ENCODE measurements at regions not wholly inside any gene's neighbourhood (a gene's known extent, or its start where the extent isn't known, plus 50 kb on each side); places are given as distances from the start of the nearest gene placed in this dataset.

GRCh38 chr4:33063241-33063640 lies 2343.1 kb downstream of the PCDH7 start:
- Histone ChIP-seq H3K4me3 (ENCODE audit: low read length) (no peak overlapping the region), H3K9me3 (ENCODE audit: control insufficient read depth, low read length) (no peaks in the 10 kb centered on the region), H3K36me3 (ENCODE audit: control insufficient read depth, insufficient read depth, low read length, severe bottlenecking) (no peaks in the 10 kb centered on the region), H3K27me3 (replicated peaks; ENCODE audit: control insufficient read depth, insufficient read depth, low read length) (no peaks in the 10 kb centered on the region), H3K4me1 (ENCODE audit: control insufficient read depth, insufficient read depth, low read length) (peaks cover 37% of the 10 kb centered on the region), H3K9ac (ENCODE audit: low read length) (peak overlapping the region; percentile 39)
- peak; percentile 66 for DNase-seq (ENCODE audit: low read depth)

GRCh38 chr4:33064238-33064637 lies 2344.1 kb downstream of the PCDH7 start:
- no peak overlapping the region for H3K9ac ChIP-seq (ENCODE audit: low read length)
- no peak for DNase-seq (ENCODE audit: low read depth)
- H3K36me3 ChIP-seq (ENCODE audit: control insufficient read depth, insufficient read depth, low read length, severe bottlenecking), result no peaks in the 10 kb centered on the region
- H3K27me3 ChIP-seq (replicated peaks; ENCODE audit: control insufficient read depth, insufficient read depth, low read length), result no peaks in the 10 kb centered on the region
- H3K4me1 ChIP-seq (ENCODE audit: control insufficient read depth, insufficient read depth, low read length), result peaks cover 37% of the 10 kb centered on the region
- no peak overlapping the region for H3K4me3 ChIP-seq (ENCODE audit: low read length)
- peaks cover 5% of the 10 kb centered on the region for H3K9me3 ChIP-seq (ENCODE audit: control insufficient read depth, low read length)

DNA sequence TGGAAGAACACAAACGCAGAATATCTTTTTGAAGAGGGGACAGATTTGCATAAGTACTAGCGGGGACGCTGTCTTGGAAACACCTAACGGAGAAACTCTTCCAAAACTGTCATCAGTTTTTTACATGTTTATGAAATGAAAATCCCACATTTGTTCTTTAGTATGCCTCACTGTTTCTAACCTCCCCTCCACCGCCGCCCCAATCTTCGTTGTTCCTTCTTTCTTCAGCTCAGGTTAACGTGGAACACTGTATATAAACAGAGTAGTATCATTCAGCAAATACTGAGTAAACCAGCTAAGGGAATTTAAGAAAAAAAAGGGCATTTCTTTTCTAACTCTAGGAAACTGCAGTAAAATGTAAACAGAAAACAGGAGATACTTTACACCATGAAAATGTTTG lies 2345.6 kb downstream of the PCDH7 start:
- no peak for DNase-seq (ENCODE audit: low read depth)
- Histone ChIP-seq H3K36me3 (ENCODE audit: control insufficient read depth, insufficient read depth, low read length, severe bottlenecking) (no peaks in the 10 kb centered on the region), H3K27me3 (replicated peaks; ENCODE audit: control insufficient read depth, insufficient read depth, low read length) (no peaks in the 10 kb centered on the region), H3K9me3 (ENCODE audit: control insufficient read depth, low read length) (peaks cover 15% of the 10 kb centered on the region), H3K4me3 (ENCODE audit: low read length) (no peak overlapping the region), H3K9ac (ENCODE audit: low read length) (no peak overlapping the region), H3K4me1 (ENCODE audit: control insufficient read depth, insufficient read depth, low read length) (peaks cover 35% of the 10 kb centered on the region)

DNA sequence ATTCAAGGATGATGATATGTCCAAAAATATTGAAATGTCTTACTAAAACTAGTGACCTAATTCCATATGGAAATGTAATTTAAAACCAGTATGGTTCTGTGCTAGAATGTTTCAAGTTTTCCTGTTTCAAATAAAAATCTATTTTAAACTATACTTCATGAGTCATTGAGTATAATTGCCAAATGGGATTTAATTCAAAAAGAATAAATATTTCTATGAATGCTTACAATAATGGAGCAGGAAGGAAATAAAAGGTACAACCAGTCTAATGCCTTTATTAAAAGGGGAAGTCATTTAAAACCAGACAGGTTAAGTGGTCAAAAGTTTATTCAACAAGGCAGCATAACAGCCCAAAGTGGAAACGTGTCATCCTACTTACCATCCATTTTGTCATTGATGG lies 2347.1 kb downstream of the PCDH7 start:
- Histone ChIP-seq H3K9ac (ENCODE audit: low read length) (no peak overlapping the region), H3K9me3 (ENCODE audit: control insufficient read depth, low read length) (peaks cover 15% of the 10 kb centered on the region), H3K27me3 (replicated peaks; ENCODE audit: control insufficient read depth, insufficient read depth, low read length) (no peaks in the 10 kb centered on the region), H3K4me3 (ENCODE audit: low read length) (peak overlapping the region; percentile 13), H3K4me1 (ENCODE audit: control insufficient read depth, insufficient read depth, low read length) (peaks cover 30% of the 10 kb centered on the region), H3K36me3 (ENCODE audit: control insufficient read depth, insufficient read depth, low read length, severe bottlenecking) (no peaks in the 10 kb centered on the region)
- peak; percentile 59 for DNase-seq (ENCODE audit: low read depth)

DNA sequence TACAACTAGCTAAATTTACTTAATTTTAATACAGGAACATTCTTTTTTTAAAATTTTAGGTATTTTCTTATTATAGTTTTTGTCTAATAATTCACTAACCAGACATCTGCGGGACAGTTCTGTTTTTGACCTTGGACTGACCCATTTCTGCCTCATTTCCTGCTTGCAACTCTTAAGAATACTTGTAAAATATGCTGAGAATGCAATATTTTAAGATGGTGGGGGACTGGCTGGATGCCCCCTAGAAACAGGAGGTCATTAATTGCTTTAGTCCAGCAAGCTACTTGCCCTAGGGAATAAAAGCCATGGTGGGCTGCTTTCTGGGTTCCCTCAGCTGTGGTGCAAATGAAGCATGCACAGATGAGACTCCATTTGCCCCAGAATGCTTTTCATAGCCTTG lies 2348.4 kb downstream of the PCDH7 start:
- H3K27me3 ChIP-seq (replicated peaks; ENCODE audit: control insufficient read depth, insufficient read depth, low read length), result no peaks in the 10 kb centered on the region
- peaks cover 33% of the 10 kb centered on the region for H3K4me1 ChIP-seq (ENCODE audit: control insufficient read depth, insufficient read depth, low read length)
- no peak overlapping the region for H3K4me3 ChIP-seq (ENCODE audit: low read length)
- H3K9ac ChIP-seq (ENCODE audit: low read length), result no peak overlapping the region
- DNase-seq (ENCODE audit: low read depth), result no peak
- no peaks in the 10 kb centered on the region for H3K36me3 ChIP-seq (ENCODE audit: control insufficient read depth, insufficient read depth, low read length, severe bottlenecking)
- H3K9me3 ChIP-seq (ENCODE audit: control insufficient read depth, low read length), result peaks cover 15% of the 10 kb centered on the region

DNA sequence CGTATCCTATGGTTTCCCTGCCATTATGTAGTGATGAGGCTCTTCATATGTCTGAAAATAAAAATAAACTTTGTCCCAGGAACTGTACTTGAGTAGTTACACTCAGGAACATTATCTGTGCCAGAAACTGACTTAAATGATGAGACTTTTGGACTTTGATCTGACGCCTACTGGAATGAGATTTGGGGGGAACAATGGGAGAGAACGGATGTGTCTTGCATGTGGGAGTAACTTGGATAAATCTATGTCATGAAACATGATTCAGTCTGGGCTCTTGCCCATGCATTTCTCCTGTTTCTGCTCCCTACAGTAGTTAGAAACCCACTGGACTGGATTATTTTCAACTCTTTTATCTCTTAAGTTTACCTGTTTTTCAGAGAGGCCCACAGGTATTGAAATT lies 2351.4 kb downstream of the PCDH7 start:
- peaks cover 44% of the 10 kb centered on the region for H3K4me1 ChIP-seq (ENCODE audit: control insufficient read depth, insufficient read depth, low read length)

DNA sequence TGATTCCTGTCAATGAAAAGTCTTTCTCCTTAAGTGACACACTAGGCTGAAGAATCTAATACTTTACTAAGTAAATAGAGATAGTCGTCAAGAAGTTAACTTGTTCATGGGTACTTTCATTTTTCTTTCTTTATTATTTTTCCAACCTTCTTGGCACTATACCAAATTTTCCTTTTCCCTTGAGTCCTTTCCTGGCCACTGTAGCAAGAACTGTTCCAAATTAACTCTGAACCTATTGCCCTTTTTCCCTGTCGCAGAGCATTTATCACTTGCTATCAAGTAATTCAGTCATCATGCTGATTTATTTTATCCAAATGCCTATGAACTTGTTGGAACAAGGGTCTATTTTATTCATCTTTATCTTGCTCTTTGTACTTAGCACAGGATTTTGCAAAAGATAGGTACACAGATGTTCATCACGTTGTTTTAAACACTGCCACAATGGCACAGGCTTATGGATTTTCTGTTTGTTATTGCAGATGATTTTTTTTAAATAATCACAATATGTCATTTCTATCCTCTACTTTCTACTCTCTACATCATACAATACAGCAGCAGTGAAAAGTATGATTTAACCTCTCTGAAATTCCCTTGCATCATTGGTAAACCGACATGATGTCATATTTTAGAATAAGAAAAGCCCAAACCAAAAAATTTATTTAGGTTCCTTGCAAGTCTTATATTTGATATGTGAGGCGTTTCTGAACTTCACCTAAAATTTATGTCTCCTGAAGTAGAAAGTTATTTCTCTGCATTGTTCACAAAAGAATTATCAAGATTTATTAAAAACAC lies 2352.3 kb downstream of the PCDH7 start:
- H3K36me3 ChIP-seq (ENCODE audit: control insufficient read depth, insufficient read depth, low read length, severe bottlenecking), result no peaks in the 10 kb centered on the region
- peak overlapping the region; percentile 67 for H3K9ac ChIP-seq (ENCODE audit: low read length)
- peaks cover 36% of the 10 kb centered on the region for H3K4me1 ChIP-seq (ENCODE audit: control insufficient read depth, insufficient read depth, low read length)
- H3K27me3 ChIP-seq (replicated peaks; ENCODE audit: control insufficient read depth, insufficient read depth, low read length), result no peaks in the 10 kb centered on the region
- peaks cover 15% of the 10 kb centered on the region for H3K9me3 ChIP-seq (ENCODE audit: control insufficient read depth, low read length)
- H3K4me3 ChIP-seq (ENCODE audit: low read length), result peak overlapping the region; percentile 7
- DNase-seq (ENCODE audit: low read depth), result no peak

More for the DNA sequence above, 2351.4 kb downstream of the PCDH7 start:
- Histone ChIP-seq H3K9ac (ENCODE audit: low read length) (peak overlapping the region; percentile 47), H3K9me3 (ENCODE audit: control insufficient read depth, low read length) (peaks cover 15% of the 10 kb centered on the region), H3K4me3 (ENCODE audit: low read length) (peak overlapping the region; percentile 43), H3K36me3 (ENCODE audit: control insufficient read depth, insufficient read depth, low read length, severe bottlenecking) (no peaks in the 10 kb centered on the region), H3K27me3 (replicated peaks; ENCODE audit: control insufficient read depth, insufficient read depth, low read length) (no peaks in the 10 kb centered on the region)
- no peak for DNase-seq (ENCODE audit: low read depth)

- peak overlapping the region; percentile 51 for H3K4me3 ChIP-seq (ENCODE audit: low read length)
- no peaks in the 10 kb centered on the region for H3K27me3 ChIP-seq (replicated peaks; ENCODE audit: control insufficient read depth, insufficient read depth, low read length)
- peaks cover 35% of the 10 kb centered on the region for H3K4me1 ChIP-seq (ENCODE audit: control insufficient read depth, insufficient read depth, low read length)
- H3K36me3 ChIP-seq (ENCODE audit: control insufficient read depth, insufficient read depth, low read length, severe bottlenecking), result no peaks in the 10 kb centered on the region
- peak; percentile 74 for DNase-seq (ENCODE audit: low read depth)
- H3K9ac ChIP-seq (ENCODE audit: low read length), result peak overlapping the region; percentile 67
- peaks cover 14% of the 10 kb centered on the region for H3K9me3 ChIP-seq (ENCODE audit: control insufficient read depth, low read length)
Measured at GRCh38 chr4:33073811-33074210, 2353.6 kb downstream of the PCDH7 start.

GRCh38 chr4:33078145-33078544 lies 2358.0 kb downstream of the PCDH7 start:
- no peak for DNase-seq (ENCODE audit: low read depth)
- H3K4me3 ChIP-seq (ENCODE audit: low read length), result no peak overlapping the region
- no peak overlapping the region for H3K9ac ChIP-seq (ENCODE audit: low read length)
- H3K27me3 ChIP-seq (replicated peaks; ENCODE audit: control insufficient read depth, insufficient read depth, low read length), result no peaks in the 10 kb centered on the region
- no peaks in the 10 kb centered on the region for H3K9me3 ChIP-seq (ENCODE audit: control insufficient read depth, low read length)
- no peaks in the 10 kb centered on the region for H3K36me3 ChIP-seq (ENCODE audit: control insufficient read depth, insufficient read depth, low read length, severe bottlenecking)
- H3K4me1 ChIP-seq (ENCODE audit: control insufficient read depth, insufficient read depth, low read length), result peaks cover 30% of the 10 kb centered on the region

- DNase-seq (ENCODE audit: low read depth), result no peak
- H3K9ac ChIP-seq (ENCODE audit: low read length), result no peak overlapping the region
- no peaks in the 10 kb centered on the region for H3K9me3 ChIP-seq (ENCODE audit: control insufficient read depth, low read length)
- H3K4me3 ChIP-seq (ENCODE audit: low read length), result no peak overlapping the region
- no peaks in the 10 kb centered on the region for H3K27me3 ChIP-seq (replicated peaks; ENCODE audit: control insufficient read depth, insufficient read depth, low read length)
- H3K4me1 ChIP-seq (ENCODE audit: control insufficient read depth, insufficient read depth, low read length), result peaks cover 18% of the 10 kb centered on the region
- no peaks in the 10 kb centered on the region for H3K36me3 ChIP-seq (ENCODE audit: control insufficient read depth, insufficient read depth, low read length, severe bottlenecking)
Measured at GRCh38 chr4:33080275-33080674, 2360.1 kb downstream of the PCDH7 start.

- H3K27me3 ChIP-seq (replicated peaks; ENCODE audit: control insufficient read depth, insufficient read depth, low read length), result no peaks in the 10 kb centered on the region
- H3K36me3 ChIP-seq (ENCODE audit: control insufficient read depth, insufficient read depth, low read length, severe bottlenecking), result no peaks in the 10 kb centered on the region
- H3K4me3 ChIP-seq (ENCODE audit: low read length), result peak overlapping the region; percentile 49
- peak overlapping the region; percentile 63 for H3K9ac ChIP-seq (ENCODE audit: low read length)
- H3K9me3 ChIP-seq (ENCODE audit: control insufficient read depth, low read length), result no peaks in the 10 kb centered on the region
- H3K4me1 ChIP-seq (ENCODE audit: control insufficient read depth, insufficient read depth, low read length), result peaks cover 55% of the 10 kb centered on the region
- DNase-seq (ENCODE audit: low read depth), result no peak
Measured at GRCh38 chr4:33085709-33086108, 2365.5 kb downstream of the PCDH7 start.

Data from adipocyte (in vitro differentiated cells).